ENCODE measurements at regions not wholly inside any gene's neighbourhood (a gene's known extent, or its start where the extent isn't known, plus 50 kb on each side); places are given as distances from the start of the nearest gene placed in this dataset.

- Histone ChIP-seq H3K4me3 (ENCODE audit: insufficient read depth, low read depth, low read length) (no peak overlapping the region), H2BK15ac (ENCODE audit: low read depth, low read length) (no peak overlapping the region), H4K91ac (ENCODE audit: insufficient read depth, low read depth, low read length) (no peak overlapping the region), H3K9me1 (ENCODE audit: insufficient read depth, low read length) (no peaks in the 10 kb centered on the region), H3K14ac (replicated peaks; ENCODE audit: low read depth, low read length) (no peak overlapping the region), H3K27me3 (ENCODE audit: control insufficient read depth, insufficient read depth, low read length) (no peaks in the 10 kb centered on the region), H2BK120ac (ENCODE audit: low read depth, low read length) (no peak overlapping the region), H4K5ac (ENCODE audit: low read depth, low read length) (no peak overlapping the region), H2AK9ac (replicated peaks; ENCODE audit: low read depth, low read length, poor library complexity) (no peak overlapping the region), H3K36me3 (ENCODE audit: control insufficient read depth, insufficient read depth, low read length) (no peaks in the 10 kb centered on the region), H2AK5ac (ENCODE audit: low read depth, low read length) (no peak overlapping the region), H3K9me3 (ENCODE audit: control insufficient read depth, insufficient read depth, low read length) (peaks cover 4% of the 10 kb centered on the region), H3K18ac (ENCODE audit: low read depth, low read length) (no peak overlapping the region), H2AFZ (replicated peaks; ENCODE audit: low read length, poor library complexity) (no peak overlapping the region), H3K4me2 (ENCODE audit: low read depth, low read length) (no peak overlapping the region), H2BK5ac (ENCODE audit: low read depth, low read length, poor library complexity, severe bottlenecking) (no peak overlapping the region), H3K4ac (ENCODE audit: low read depth, low read length) (no peak overlapping the region), H4K8ac (ENCODE audit: low read depth in 2 of 2, low read length in 2 of 2) (no peak overlapping the region), H3K9ac (ENCODE audit: low read depth, low read length) (no peak overlapping the region), H2BK20ac (ENCODE audit: low read depth, low read length) (no peak overlapping the region), H3K23ac (ENCODE audit: low read depth, low read length) (no peak overlapping the region), H3K79me1 (ENCODE audit: low read depth in 1 of 2, low read length in 2 of 2) (no peaks in the 10 kb centered on the region), H3K56ac (ENCODE audit: extremely low read depth, insufficient read depth, low read length) (no peak overlapping the region), H3K27ac (ENCODE audit: insufficient read depth, low read length) (no peak overlapping the region), H3K4me1 (ENCODE audit: control insufficient read depth, insufficient read depth, low read length) (no peaks in the 10 kb centered on the region; the same call in none of the 2 replicates), H4K20me1 (ENCODE audit: insufficient read depth, low read length) (no peaks in the 10 kb centered on the region)
- ATAC-seq (ENCODE audit: low read depth) (no peak), DNase-seq (no peak)
- no peak for TF ChIP-seq ELK1 (IDR thresholded peaks at IDR 0.05; ENCODE audit: borderline replicate concordance, low read depth, low read length)
- no TSS peak for BruUV-seq (replicated peaks)
- ChIA-PET POLR2A (ENCODE audit: unreplicated experiment) (interaction anchor here (0.5 kb wide), 1 partner anchor 1384 kb away, joined by 3 read pairs; no protein-coding TSS in a partner anchor), CTCF (interaction anchor here (0.7 to 1.0 kb wide), 2 partner anchors 47 to 1143 kb away, joined by 3 to 4 read pairs; no protein-coding TSS in a partner anchor)
- 78% methylated on average over 3 of the region's 3 CpGs; no CpG with 5 or more reads in 1 of the 2 experiments for WGBS, 2 experiments (ENCODE audit: extremely low coverage in 2 of 2, insufficient read length in 1 of 2)
- dilution Hi-C loops (cut with HindIII; ENCODE audit: low sequenced_read_pairs, unreplicated experiment) (no loop called here), in situ Hi-C loops (cut with MboI; ENCODE audit: low sequenced_read_pairs) (no loop called here), intact Hi-C loops (cut with micrococcal nuclease) (no loop called here)
These were observed 217.6 kb upstream of the ZFP42 start for GRCh38 chr4:187777954-187778353.
